ENCODE measurements at regions not wholly inside any gene's neighbourhood (a gene's known extent, or its start where the extent isn't known, plus 50 kb on each side); places are given as distances from the start of the nearest gene placed in this dataset.
A peak's percentile ranks its signal among the peaks of the same experiment; 100 is the strongest.
"Not testable (repeated sequence)": the region's sequence is repeated elsewhere in the genome, so short reads cannot be mapped to it uniquely, and the experiment has no call there.

DNA sequence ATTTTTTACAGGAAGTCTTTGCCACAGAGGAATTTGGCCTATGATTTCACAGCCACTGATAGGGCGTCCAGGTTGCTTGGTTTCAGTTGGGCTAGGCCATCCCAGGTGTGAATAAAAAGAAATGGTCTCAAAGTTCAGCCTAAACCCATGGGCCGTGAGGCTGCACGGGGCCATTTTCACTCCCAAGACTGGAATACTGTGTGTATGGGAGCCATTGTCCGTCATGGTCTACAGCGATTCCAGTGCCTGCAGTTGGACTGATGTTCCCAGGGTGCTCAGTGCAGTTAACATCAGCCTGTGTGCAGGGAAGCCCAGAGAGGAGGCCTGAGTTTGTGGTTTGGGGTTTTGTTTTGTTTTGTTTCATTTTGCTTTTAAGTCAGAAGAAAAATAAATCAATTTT, 133.2 kb downstream of the ADSS2 start:
- TF ChIP-seq POLR2A (IDR thresholded peaks at IDR 0.05; ENCODE audit: low read length) (no peak), GATA1 (IDR thresholded peaks at IDR 0.05; ENCODE audit: low read depth, low read length) (no peak)
- no peak for DNase-seq

DNA sequence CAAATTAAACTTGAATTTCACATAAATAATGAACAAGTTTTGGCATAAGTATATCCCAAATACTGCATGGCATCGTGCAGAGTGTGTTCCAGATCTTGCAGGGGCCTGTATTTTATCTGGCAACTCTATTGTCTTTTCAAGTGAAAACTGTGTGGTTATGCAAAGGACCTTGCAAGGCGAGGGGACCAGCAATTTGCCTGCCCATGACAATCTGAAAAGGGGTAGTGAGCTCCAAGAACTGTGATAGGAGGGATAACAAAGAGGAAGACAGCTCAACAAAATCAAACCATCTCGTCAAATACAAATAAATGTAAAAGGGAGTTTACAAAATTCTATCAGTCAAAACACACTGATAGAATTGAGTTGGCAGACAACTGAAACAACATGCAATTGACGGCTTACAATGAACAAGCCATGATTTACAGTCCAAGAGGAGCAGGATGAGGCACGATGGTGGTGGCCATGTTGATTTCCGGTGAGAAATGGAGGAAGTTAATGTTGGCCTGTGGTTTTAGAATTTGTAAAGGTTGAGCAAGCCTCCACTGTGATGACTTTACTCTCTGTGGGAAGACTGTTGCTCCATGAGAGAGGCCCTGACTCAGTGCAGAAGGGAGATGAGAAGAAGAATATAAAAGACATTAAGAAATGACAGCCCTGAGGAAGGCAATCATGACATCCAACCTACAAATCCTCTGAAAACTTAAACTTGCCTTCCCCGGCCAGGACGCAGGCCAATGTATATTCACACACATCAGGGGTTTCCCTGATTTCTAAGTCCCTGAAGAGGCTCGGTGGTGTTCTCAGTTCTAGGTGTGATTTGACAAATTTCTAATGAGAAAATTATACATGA, 132.2 kb downstream of the ADSS2 start:
- no peak for TF ChIP-seq POLR2A (IDR thresholded peaks at IDR 0.05; ENCODE audit: low read length)
- no peak for TF ChIP-seq GATA1 (IDR thresholded peaks at IDR 0.05; ENCODE audit: low read depth, low read length)
- DNase-seq, result no peak

DNA sequence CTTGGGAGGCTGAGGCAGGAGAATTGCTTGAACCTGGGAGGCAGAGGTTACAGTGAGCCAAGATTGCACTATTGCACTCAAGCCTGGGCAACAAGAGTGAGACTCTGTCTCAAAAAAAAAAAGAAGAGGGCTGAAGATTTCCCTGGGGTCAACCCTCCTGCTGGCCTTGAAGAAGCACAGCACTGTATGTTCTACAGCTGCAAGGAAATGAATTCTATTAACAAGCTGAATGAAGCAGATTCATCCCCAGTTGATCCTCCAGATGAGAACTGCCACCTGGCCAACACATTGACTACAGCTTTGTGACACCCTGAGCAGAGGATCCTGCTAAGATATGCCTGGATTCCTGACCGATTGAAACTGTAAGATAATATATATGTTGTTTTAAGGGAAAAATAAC, 129.5 kb downstream of the ADSS2 start:
- TF ChIP-seq GATA1 (IDR thresholded peaks at IDR 0.05; ENCODE audit: low read depth, low read length) (no peak), POLR2A (IDR thresholded peaks at IDR 0.05; ENCODE audit: low read length) (no peak)
- DNase-seq, result no peak

DNA sequence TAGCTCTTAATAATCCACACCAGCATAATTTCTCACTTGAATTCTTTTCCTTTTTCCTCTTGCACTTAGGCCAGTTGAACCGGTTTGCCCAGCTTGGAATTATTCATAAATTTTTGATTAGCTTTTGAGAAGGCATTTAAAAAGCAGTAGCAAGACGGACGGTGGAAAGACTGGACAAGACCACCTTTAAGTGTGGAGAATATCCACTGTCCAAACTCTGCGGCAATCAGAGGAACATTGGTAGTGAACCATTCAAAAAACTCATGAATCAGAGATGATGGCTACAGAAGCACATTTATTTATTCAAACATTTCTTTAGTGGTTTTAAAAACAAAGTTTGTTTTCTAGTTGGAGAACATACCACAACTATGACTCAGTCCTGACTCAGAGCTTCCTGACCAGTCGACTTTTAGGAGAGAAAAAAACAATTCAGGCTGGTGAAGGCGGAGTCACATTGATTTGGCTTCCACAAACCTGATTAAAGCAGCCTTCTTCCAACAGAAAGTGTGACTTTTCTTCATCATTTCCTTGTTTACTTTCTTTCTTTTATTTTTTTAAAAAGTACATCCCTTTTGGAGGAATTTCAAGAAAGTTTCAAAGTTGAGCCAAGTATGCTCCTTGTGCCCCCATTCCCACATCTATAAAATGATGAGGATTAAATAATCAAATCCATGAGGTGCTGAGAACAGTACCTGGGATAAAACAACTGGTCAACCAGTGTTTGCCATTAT, 128.8 kb downstream of the ADSS2 start:
- DNase-seq, result peak in 1 of 2 experiments; percentile 6
- TF ChIP-seq POLR2A (IDR thresholded peaks at IDR 0.05; ENCODE audit: low read length), result no peak
- TF ChIP-seq GATA1 (IDR thresholded peaks at IDR 0.05; ENCODE audit: low read depth, low read length), result no peak

DNA sequence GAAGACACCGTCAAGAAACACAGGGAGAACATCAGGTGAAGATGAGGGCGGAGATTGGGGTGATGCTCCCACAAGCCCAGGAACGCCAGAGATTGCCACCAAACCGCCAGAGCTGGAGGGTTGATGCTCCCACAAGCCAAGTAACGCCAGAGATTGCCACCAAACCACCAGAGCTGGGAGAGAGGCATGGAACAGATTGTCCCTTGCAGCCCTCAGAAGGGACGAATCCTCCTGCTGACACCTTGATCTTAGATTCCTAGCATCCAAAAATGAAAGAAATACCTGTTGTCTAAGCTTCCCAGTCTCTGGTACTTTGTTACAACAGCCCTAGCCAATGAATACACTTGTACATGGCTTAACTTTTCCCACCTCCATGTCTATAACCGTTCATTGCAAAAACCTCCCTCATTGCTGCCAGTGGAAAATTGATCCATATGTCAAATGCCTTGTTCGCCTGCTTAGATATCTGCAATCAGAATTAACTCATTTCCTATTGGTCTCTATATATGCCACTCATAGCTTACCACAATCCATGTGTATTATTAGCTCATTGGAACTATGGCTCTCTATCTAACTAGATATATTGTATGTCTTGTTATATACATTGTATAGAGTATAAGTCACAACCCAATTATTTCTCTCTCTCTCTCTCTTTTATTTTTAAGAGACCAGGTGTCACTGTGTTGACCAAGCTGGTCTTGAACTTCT, 127.4 kb downstream of the ADSS2 start:
- no peak for DNase-seq

DNA sequence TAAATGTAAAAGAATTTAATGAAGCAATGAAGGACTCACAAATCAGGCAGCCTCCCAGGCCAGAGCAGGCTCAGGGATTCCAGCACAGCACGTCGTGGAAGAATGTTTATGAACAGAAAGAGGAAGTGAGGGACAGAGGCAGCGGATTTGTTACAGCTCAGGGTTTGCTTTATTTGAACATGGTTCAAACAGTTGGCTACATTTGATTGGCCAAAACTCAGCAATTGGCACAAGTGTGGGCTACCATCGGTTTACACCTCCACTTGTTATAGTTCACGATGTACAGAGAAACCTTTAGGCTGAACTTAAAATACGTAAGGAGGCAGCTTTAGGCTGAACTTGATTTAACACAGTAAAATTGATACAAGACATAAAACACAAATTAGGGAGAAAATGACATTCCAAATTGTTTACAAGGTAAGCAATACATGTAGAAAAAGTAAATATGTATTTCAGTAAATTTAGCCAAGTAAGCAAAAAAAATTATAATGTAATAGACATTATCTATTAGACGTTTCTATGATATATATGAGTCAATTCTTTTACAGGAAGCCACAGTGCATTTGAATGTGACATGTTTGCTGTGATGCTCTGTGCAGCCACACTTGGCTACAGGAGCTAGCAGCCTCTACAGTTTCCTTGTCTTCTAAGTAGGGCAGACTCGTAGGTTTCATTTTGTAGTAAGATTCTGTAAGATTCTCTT, 126.5 kb downstream of the ADSS2 start:
- no peak for TF ChIP-seq POLR2A (IDR thresholded peaks at IDR 0.05; ENCODE audit: low read length)
- no peak for TF ChIP-seq GATA1 (IDR thresholded peaks at IDR 0.05; ENCODE audit: low read depth, low read length)
- no peak for DNase-seq

More for the DNA sequence above, 127.4 kb downstream of the ADSS2 start:
- TF ChIP-seq GATA1 (IDR thresholded peaks at IDR 0.05; ENCODE audit: low read depth, low read length) (no peak), POLR2A (IDR thresholded peaks at IDR 0.05; ENCODE audit: low read length) (no peak)

DNA sequence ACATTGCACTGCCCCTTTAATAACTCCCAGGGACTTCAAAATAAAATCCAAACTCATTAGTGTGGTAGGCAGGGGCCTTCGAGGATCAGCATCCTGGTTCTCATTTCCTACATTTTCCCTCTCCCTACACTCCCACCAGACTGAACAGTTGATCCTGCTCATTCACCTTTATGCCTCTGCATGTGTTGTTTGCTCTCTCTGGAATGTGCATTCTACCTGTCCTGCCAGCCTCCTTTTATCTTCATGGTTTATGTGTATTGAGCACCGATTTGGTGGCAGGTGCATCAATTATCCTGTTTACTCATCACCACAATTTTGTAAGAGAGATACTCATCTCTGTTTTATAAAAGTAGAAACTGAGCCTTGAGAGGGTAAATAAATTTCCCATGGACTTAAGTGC, 125.0 kb downstream of the ADSS2 start:
- TF ChIP-seq POLR2A (IDR thresholded peaks at IDR 0.05; ENCODE audit: low read length) (no peak), GATA1 (IDR thresholded peaks at IDR 0.05; ENCODE audit: low read depth, low read length) (no peak)
- no peak for DNase-seq

DNA sequence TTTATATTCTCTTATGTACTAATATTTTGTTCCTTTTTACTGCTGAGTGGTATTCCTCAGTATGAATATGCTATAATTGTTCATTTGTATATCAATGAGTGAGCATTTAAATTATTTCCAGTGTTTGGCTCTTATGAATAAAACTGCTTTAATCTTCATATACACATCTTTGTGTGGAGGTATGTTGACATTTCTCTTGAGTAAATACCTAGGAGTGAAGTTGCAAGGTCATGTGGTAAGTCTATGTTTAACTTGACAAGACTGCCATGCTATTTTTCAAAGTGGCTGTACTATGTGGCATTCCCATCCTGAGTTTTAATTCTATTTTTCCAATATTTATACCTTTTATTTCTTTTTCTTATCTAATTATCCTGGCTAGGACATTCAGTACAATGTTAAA, 124.2 kb downstream of the ADSS2 start:
- TF ChIP-seq POLR2A (IDR thresholded peaks at IDR 0.05; ENCODE audit: low read length) (no peak), GATA1 (IDR thresholded peaks at IDR 0.05; ENCODE audit: low read depth, low read length) (no peak)
- DNase-seq, result no peak

DNA sequence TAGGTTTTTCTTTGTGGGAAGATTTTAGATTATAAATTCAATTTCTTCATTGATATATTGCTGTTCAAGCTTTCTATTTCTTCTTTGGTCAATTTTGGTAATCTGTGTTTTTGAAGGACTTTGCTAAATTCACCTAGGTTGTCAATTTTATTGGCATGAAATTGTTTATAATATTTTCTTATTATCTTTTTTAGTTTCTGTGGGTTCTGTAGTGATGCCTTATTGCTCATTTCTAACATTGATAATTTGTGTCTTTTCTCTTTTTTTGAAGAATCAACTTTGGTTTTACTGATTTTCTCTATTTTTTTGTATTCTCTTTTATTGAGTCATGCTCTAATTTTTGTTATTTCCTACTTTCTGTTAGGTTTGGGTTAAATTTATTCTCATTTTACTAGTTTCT, 123.2 kb downstream of the ADSS2 start:
- no peak for TF ChIP-seq POLR2A (IDR thresholded peaks at IDR 0.05; ENCODE audit: low read length)
- no peak for TF ChIP-seq GATA1 (IDR thresholded peaks at IDR 0.05; ENCODE audit: low read depth, low read length)
- no peak for DNase-seq

DNA sequence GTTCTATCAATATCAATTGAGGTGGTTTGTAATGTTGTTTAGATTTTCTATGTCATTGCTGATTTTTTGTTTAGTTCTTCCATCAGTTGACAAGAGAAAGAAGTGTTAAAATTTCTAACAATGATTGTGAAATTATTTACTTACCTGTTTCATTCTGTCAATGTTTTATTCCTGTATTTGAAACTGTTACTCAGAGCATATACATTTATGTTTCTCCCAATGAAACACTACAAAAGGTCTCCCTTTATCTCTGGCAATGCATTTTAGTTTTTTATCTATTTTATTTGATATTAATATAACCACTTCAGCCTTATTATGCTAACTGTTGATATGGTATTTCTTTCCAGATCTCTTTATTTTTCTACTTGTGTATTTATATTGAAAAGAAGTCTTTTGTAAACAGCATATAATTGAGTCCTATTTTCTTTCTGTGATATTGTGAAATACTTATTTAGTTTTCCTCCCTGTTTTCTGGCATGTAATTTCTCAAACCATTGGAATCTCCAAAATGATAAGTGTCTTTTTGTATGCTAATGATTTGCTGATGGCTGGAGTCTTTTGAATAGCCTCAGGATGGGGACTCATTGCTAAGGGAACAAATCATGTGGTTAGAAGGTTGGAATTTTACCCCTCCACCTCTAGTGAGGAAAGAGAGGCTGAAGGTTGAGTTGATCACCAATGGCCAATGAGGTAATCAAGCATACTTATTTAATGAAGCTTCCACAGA, 122.0 kb downstream of the ADSS2 start:
- no peak for DNase-seq
- no peak for TF ChIP-seq GATA1 (IDR thresholded peaks at IDR 0.05; ENCODE audit: low read depth, low read length)

DNA sequence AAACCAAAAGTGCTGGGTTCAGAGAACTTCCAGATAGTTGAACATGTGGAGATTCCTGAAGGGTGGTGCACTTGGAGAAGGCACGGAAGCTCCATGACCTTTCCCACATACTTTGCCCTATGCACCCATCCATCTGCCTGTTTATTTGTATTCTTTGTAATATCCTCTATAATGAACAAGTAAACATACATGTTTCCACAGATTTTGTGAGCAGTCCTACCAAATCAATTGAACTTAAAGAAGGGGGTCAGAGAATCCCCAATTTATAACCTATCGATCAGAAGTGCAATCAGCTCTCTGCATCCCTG, 121.4 kb downstream of the ADSS2 start:
- no peak for DNase-seq
- no peak for TF ChIP-seq GATA1 (IDR thresholded peaks at IDR 0.05; ENCODE audit: low read depth, low read length)
- no peak for TF ChIP-seq POLR2A (IDR thresholded peaks at IDR 0.05; ENCODE audit: low read length)

DNA sequence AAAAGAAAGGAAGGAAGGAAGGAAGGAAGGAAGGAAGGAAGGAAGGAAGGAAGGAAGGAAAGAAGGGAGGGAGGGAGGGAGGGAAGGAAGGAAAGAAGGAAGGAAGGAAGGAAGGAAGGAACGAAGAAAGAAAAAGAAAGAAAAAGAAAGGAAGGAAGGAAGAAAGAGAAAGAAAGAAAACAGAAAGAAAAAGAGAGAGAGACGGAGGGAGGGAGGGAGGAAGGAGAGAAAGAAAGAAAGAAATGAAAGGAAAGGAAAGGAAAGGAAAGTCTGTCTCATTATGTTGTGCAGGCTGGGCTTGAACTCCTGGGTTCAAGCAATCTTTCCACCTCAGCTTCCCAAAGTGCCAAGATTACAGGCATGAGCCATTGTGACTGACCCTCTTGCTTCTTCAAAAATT, 118.9 kb downstream of the ADSS2 start:
- not testable (repeated sequence) for DNase-seq

DNA sequence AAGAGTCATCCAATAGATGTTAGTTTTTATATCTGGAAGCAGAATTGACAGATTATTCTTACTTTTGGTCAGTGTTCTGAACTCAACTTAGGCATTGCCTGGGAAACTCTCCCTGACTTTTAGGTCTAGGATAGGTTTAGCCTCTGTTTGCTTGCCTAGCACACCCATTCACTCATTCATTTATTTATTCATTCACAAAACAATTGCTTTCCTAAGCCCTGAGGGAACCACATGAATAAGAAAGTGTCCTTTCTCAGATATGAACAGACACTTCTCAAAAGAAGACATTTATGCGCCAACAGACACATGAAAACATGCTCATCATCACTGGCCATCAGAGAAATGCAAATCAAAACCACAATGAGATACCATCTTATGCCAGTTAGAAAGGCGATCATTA, 117.4 kb downstream of the ADSS2 start:
- not testable (repeated sequence) for DNase-seq

DNA sequence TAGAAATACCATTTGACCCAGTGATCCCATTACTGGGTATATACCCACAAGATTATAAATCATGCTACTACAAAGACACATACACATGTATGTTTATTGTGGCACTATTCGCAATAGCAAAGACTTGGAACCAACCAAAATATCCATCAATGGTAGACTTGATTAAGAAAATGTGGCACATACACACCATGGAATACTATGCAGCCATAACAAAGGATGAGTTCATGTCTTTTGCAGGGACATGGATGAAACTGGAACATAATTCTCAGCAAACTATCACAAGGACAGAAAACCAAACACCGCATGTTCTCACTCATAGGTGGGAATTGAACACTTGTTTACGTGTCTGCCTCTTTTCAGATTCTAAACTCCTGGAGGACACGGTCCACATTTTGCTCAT, 116.9 kb downstream of the ADSS2 start:
- not testable (repeated sequence) for DNase-seq

All from erythroblast (primary cell).